T-helper 2 cell treated with Interferon-gamma antibody and Interleukin-4, amounts not matched to agents 100 ng/mL and 5 ng/mL, for 36 hours (primary cell): ENCODE measurements at regions not wholly inside any gene's neighbourhood (a gene's known extent, or its start where the extent isn't known, plus 50 kb on each side); places are given as distances from the start of the nearest gene placed in this dataset.
"Not testable (repeated sequence)": the region's sequence is repeated elsewhere in the genome, so short reads cannot be mapped to it uniquely, and the experiment has no call there.

Source experiments
- intact Hi-C: fragments of 100-400 bp; cut with micrococcal nuclease; formaldehyde crosslinking; loops from one replicate; pipeline ENCODE4 v1.15.1; 2023

DNA sequence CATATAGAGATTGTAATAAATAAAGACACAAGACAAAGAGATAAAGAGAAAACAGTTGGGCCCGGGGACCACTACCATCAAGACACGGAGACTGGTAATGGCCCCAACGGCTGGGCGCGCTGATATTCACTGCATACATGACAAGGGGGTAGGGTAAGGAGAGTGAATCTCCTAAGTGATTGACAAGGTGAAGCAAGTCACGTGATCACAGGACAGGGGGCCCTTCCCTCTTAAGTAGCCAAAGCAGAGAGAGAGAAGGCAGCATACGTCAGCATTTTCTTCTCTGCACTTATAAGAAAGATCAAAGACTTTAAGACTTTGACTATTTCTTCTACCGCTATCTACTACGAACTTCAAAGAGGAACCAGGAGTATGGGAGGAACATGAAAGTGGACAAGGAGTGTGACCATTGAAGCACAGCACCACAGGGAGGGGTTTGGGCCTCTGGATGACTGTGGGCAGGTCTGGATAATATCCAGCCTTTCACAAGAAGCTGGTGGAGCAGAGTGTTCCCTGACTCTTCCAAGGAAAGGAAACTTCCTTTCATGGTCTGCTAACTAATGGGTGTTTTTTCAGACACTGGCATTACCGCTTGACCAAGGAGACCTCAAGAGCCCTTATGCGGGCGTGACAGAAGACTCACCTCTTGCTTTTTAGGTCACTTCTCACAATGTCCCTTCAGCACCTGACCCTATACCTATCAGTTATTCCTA, 75.6 kb downstream of the MRPL39 start:
- intact Hi-C loops = not testable (repeated sequence)

DNA sequence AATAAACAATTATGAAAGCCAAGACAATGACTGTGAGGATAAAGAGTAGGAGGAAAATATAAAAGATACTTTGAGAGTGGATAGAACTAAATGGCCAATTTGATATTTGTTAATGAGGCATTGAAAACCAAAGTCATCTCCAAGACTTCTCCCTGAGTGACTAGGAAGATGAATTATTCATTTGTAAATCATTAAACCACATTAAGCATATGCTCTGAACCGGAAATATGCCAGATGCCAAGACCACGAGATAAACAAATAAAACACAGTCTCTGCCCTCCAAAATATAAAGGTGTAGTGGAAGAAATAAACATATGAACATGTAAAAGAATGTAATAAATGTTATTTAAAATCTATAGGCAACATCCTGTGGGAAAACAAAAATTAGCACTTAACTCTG, 78.8 kb downstream of the MRPL39 start:
- intact Hi-C loops = no loop called here

DNA sequence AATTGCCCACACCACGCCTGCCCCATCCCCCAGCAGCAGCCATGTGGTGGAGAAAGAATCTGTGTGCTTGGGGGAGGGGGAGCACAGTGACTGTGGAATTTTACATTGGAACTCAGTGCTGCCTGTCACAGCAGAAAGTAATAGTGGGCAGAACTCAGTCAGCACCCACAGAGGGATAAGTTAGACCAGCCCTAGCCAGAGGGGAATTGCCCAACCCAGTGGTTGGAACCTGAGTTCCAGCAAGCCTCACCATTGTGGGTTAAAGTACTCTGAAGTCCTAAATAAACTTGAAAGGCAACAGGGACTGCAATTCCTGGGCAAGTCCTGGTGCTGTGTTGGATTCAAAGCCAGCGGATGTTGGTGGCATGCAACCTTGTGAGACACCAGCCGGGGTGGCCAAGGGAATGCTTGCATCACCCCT, 88.8 kb downstream of the MRPL39 start:
- intact Hi-C loops = no loop called here

DNA sequence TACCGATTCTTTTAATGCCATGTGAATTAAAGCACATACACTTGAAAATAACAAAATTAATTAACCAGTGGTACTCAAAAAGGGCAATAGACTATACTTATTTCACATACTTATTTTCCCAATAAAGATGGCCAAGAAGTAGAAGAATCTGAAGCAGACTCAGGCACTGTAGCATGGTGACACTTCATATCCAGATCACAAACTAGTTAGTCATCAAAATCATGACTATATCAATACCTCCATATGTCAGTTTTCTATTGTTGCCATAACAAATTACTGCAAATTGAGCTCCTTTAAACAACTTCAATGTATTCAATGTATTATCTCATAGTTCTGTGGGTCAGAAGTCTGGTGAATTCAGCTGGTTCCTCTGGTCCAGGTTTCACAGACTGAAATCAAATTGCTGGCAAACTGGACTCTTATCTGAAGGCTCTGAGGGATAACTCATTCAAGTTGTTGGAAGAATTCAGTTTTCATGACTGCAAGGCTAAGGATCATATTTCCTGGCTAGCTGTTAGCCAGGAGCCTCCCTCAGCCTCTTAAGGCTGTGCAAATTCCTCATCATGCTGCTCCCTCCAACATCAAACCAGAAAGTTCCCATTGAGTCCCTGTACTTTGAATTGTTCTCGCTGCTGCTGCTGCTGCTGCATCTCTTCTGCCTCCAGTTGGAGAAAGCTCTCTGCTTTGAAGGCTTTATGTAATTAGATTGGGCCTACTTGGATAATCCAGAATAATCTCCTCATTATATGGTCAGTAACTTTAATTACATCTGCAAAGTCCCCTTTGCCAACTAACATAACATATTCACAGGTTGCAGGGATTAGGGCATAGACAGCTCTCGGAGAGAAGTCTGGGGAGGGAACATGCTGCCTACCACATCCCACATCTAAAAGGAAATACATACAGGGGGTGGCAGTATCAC, 91.5 kb downstream of the MRPL39 start:
- intact Hi-C loops = no loop called here

DNA sequence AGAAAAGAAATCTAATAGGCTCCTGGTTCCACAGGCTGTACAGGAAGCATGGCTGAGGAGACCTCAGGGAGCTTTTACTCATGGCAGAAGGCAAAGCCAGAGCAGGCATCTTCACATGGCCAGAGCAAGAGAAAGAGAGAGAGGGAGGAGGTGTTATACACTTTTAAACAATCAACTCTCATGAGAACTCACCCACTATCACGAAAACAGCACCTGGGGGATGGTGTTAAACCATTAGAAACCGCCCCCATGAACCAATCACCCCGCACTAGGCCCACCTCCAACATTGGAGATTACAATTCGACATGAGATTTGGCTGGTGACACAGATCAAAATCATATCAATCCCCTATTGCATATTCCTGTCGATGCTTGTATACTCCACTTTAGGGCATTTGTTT, 93.5 kb downstream of the MRPL39 start:
- intact Hi-C loops = no loop called here

DNA sequence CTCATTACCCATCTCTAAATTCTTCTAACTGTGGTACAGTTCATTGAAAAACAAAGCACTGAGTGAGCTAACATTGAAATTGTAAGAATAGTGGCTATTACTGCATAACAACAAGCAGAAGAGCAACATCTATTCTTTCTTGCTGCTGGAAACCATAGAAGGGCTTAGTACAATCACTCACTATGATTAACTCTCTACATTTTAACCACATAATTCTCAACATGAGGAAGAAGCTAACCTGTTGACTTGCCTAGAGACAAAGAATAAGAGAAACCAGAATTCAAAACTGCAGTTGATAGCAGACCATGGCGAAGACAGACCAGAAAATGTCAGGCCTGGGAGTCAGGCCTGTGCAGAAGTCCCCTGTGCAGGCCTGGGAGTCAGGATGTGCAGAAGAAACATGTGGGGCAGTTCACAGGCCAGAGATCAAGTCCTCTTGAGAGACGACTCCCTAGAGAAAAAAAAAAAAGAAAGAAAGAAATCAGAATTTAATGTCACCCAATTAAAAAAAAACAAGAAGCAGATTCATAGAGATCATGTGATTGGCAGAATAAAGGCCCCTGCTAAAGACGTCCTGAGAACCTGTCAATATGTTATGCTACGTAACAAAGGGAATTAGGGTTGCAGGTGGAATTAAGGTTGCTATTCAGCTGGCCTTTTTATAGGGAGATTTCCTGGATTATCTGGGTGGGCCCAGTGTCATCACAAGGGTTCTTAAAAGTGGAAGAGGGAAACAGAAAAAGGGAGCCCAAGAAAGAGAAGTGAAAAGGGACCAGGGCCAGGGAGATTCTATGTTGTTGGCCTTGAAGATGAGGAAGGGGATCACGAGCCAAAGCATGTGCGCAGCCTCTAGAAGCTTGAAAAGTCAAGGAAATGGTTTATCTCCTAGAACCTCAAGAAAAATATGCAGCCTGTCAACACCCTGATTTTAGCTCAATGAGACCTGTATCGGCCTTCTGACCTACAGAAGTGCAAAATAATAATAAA, 94.9 kb downstream of the MRPL39 start:
- intact Hi-C loops = no loop called here

DNA sequence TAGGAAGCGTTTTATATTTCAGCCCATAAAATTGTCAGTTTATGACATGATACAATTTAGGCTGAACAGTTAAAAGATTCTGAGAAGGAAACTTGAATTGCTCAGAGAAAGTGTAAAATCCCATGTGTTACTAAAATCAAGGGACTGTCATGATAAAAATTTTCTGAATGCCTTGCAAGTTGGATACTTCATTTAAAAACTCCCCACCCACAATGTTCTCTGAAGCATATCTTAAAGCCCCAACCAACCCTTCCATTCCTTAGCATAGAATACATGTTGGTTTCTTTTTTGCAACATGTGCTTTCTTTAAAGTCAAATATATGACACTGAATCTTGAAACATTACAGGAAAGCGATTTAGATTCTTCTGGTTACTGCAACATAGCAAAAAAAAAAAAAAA, 97.4 kb downstream of the MRPL39 start:
- intact Hi-C loops = loop anchor here (2.0 to 5.0 kb wide), 3 partner anchors 51 to 88 kb away; no protein-coding TSS in a partner anchor

DNA sequence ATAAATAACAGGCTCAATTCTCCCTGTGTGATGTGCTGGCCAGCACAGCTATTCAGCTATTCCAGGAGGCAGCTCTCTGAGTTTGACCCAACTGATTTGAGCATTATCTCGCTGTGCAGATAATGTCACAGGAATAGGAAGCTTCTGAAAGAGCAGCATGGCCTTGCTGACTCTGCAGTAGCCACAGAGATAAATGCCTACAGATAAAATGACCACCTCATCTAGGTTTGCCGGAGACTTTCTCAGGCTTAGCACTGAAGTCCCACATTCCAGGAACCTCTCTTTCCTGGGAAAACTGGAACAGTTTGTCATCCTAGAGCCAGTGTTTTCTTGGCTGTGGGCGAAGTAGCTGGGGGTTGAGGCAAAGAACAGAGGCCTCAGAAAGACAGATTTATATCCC, 98.9 kb downstream of the MRPL39 start:
- intact Hi-C loops = loop anchor here (5.0 kb wide), 2 partner anchors 51 to 86 kb away; no protein-coding TSS in a partner anchor

DNA sequence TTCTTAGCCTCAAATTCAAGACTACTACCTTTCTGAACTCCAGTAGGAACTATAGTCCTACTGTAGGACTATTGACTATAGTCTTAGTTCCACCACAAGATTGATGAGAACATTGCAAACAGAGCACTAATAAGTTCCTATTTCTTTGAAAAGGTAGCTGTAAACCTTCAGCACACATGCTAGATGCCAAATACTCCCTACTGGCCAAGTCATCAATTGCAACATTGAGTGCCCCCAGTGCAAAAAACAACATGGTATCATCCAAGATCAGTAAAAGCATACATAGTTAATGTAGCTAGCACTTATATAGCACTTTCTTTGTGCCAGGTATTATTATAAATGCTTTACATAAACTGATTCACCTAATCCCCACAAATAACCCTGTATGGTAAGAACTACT, 99.8 kb downstream of the MRPL39 start:
- intact Hi-C loops = loop anchor here (5.0 kb wide), 2 partner anchors 50 to 85 kb away; no protein-coding TSS in a partner anchor

DNA sequence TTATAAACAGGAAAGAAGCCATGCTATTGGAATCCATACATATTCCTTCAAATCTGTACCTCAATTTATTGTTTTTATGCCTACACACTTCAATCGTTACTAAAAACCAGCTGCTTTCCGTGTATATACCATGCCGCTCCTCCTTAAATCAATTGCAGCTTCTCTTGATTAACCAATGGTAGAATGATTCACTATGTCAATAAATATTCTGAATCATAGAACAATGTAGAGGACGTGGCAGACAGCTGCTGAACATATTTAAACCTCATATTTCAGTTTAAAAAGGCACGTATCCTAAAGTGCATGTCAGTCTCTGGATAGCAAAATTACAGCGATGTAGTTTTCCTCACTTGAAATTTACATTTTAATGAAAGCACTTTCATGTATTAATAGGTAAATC, 100.4 kb downstream of the MRPL39 start:
- intact Hi-C loops = loop anchor here (5.0 kb wide), 2 partner anchors 50 to 85 kb away; no protein-coding TSS in a partner anchor

DNA sequence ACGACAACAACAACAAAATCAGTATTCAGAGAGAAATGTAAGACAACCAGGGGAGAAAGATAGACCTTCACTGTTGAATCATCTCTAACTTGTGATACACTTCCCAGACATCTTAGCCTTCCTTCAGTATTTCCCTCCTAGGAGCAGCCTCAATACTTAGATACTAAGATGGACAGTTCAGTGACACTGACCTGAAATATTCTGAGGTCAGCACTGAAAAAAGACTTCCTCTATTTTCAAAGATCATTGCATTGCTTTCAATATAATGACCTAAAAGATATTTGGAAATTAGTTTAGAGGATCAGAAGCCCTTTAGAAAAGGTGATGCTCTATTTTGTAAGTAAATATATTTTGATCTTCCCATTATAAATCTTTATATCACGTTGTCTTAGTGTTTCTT, 101.0 kb downstream of the MRPL39 start:
- intact Hi-C loops = loop anchor here (5.0 kb wide), 2 partner anchors 49 to 84 kb away; no protein-coding TSS in a partner anchor

DNA sequence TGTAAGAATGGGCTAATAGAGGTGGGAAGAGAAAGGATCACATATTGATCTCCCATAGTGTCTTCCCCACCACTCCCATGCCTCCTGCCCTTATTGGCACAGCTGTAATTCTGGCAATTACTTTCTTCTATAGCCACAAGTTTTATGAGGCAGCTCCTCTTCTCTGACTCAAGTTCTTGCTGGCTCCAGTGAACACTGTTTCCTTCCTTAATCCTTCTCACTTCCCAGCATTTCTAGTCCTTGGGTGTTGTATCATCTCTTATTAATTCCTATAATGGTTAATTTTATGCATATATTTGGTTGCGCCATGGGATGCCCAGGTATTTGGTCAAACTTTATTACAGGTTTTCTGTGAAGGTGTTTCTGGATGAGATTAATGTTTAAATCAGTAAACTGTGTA, 103.3 kb downstream of the MRPL39 start:
- intact Hi-C loops = loop anchor here (2.0 kb wide), 1 partner anchor 59 kb away; no protein-coding TSS in a partner anchor

DNA sequence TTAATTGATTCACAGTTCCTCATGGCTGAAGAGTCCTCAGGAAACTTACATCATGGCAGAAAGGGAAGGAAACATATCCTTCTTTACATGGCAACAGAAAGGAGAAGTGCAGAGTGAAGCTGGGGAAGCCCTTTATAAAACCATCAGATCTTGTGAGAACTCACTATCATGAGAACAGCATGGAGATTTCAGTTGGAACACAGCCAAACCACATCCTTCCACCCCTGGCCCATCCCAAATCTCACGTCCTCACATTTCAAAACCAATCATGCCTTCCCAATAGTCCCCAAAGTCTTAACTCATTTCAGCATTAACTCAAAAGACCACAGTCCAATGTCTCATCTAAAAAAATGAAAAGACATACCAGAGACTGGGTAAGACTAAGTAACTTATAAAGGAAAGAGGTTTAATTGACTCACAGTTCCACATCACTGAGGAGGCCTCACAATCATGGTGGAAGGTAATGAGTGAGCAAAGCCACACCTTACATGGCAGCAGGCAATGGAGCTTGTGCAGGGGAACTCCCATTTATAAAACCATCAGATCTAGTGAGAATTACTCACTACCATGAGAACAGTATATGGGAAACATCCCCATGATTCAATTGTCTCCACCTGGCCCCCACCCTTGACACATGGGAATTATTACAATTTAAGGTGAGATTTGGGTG, 105.2 kb downstream of the MRPL39 start:
- intact Hi-C loops = loop anchor here (2.0 kb wide), 1 partner anchor 61 kb away; no protein-coding TSS in a partner anchor

DNA sequence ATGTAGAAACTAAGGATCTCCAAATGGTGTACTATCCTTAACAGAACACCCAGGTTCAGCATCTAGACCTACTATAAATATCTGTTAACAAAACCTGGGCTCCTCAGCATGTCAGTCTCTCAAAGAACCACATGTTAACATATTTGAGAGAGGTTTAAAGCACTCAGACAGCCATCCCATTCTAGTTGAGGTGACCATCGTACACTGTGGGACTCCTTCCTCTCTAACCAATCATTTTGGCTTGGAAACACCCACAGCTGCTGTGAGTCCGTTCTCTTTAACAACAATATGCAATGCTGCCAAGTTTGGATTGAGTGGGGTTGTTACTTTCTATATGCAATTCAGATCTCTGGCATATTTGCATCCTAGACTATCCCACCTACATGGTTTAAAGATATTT, 105.8 kb downstream of the MRPL39 start:
- intact Hi-C loops = no loop called here

DNA sequence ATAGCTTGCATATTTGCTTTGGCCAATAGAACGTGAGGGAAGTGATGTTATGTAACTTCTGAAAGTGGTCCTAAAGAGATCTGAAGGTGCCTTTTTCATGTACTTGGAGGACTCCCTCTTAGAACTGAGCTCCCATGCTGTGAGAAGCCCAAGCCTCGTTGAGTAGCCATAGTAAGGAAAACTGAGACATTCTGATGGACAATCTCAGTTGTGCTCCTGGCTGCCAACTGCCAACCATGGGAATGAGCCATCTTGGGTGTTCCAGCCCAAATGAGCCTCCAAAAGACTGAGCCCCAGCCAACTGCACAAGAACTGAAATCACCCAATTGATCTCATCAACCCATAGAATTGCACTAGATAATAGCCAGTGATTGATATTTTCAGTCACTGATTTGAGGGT, 106.7 kb downstream of the MRPL39 start:
- intact Hi-C loops = no loop called here

DNA sequence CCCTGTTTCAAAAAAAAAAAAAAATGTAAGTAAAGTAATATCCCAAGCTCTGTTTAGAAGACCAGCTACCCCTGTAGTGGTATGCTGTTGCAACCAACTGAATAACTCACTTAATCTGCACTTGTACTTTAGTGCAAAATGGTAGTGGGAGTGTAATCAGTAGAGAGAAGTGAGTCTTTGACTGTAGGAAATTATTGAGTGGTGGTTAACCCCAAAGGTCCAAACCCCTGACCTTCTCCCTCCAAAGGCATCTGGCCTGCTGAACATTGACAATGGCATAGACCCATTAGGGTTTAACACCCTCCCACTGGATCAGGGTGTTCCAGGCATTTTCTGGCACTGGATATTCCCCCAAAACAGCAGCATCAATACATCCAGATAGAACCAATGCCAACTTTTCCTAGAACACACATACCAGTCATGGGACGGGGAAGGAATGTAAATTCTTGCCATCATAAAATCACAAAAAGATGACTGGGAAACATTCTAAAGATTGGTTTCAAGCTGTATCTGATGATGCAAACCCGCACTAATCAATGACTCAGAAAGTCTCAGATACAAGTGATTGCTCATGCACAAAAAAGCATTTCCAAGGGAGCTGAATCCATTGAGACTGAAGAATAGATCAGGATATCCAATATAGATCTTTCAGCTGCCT, 110.3 kb downstream of the MRPL39 start:
- intact Hi-C loops = no loop called here

DNA sequence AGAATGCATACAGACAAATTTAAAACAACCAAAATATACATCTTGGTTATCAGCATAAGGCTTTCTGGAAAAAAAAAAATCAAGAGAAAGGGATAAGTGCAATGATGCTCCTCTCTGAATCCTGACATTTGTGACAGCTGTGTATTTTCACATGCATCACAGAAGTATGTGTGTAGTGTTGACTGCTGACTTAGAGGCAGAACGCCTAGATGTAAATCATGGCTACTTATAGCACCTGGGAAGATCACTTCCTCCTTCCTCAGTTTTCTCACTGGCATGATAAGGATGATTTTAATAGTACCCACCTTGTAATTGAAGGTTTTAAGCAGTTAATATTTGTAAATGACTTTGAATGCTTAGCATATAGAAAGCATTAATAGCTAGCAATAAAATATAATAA, 112.5 kb downstream of the MRPL39 start:
- intact Hi-C loops = no loop called here

DNA sequence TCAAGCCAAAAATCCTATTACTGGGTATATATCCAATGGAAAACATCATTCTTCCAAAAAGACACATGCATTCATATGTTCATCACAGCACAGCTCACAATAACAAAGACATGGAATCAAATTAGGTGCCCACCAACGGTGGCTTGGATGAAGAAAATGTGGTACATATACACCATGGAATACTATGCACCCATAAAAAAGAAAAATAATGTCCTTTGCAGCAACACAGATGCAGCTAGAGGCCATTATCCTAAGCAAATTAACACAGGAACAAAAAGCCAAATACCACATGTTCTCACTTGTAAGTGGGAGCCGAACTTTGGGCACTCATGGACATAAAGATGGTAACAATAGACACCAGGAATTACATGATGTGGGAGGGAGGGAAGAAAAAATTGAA, 113.6 kb downstream of the MRPL39 start:
- intact Hi-C loops = no loop called here

DNA sequence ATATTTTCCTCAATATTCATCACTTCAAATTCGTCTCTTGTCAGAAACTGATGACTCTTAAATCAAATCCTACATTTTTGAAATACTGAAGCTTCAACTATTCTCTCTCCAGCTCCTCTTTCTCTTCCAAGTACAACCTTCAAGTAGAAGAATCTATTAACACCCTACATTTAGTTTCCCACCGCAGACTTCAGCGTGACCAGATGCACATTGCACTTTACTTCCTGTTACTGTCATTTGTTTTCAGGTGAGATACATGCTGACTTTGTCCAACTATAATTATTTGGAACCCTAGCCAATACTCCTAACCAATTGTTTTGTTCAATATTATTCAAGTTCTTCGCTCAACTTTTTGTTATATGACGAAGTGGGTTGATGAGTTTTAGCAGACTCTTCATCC, 116.0 kb downstream of the MRPL39 start:
- intact Hi-C loops = no loop called here

DNA sequence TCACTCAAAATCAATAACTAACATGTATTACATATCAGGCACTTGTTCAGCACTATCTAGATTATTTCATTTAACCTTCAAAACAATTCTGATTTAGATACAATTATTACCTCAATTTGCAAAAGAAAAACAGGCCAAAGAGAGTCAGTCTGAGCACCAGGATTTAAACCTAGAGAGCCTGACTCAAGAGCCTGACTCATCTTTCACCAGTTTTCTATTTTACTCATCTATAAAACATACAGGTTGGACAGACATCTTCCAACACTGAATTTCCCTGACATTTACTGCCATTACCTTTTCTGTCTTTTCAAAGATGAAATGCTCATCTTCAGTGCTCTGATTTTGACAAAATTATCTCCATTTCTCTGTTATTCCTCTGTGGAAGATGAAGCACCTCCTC, 116.5 kb downstream of the MRPL39 start:
- intact Hi-C loops = no loop called here
